HepG2 (cell line): ENCODE measurements at regions not wholly inside any gene's neighbourhood (a gene's known extent, or its start where the extent isn't known, plus 50 kb on each side); places are given as distances from the start of the nearest gene placed in this dataset.

Experiments used
- AHDC1 ChIP-seq: sonication (generic); formaldehyde crosslinking; IDR thresholded peaks from 2 replicates; pipeline ENCODE4 v1.5.1; 2020; ENCODE audit warnings: mild to moderate bottlenecking, missing genetic modification reagents, borderline replicate concordance
- ATF2 ChIP-seq: sonication (generic); formaldehyde crosslinking; IDR thresholded peaks from 2 replicates; pipeline ENCODE4 v1.4.0; 2020; ENCODE audit warnings: missing genetic modification reagents
- CREM ChIP-seq, 2 experiments: sonication (generic) in 1 of 2; formaldehyde crosslinking in 1 of 2; IDR thresholded peaks; 2 replicates each; pipeline versions ENCODE4 v1.4.0 to v1.6.1; 2016 to 2020; ENCODE audit warnings: antibody characterized with exemption in 1 of 2, mild to moderate bottlenecking in 1 of 2, missing genetic modification reagents in 1 of 2
- EP300 ChIP-seq, 3 experiments: sonication (generic) in 1 of 3; formaldehyde crosslinking in 1 of 3; IDR thresholded peaks; 2 replicates each; pipeline versions ENCODE4 v1.5.1 to v1.6.1; 2011 to 2020; ENCODE audit warnings: low read depth in 2 of 3, low read length in 2 of 3, borderline replicate concordance in 1 of 3, improper control_type of control experiment in 1 of 3, mild to moderate bottlenecking in 1 of 3, missing genetic modification reagents in 1 of 3, moderate library complexity in 1 of 3
- HDAC1 ChIP-seq: sonication (generic); formaldehyde crosslinking; IDR thresholded peaks from 2 replicates; pipeline ENCODE4 v1.5.1; 2020; ENCODE audit warnings: mild to moderate bottlenecking, missing genetic modification reagents
- MAFG ChIP-seq: sonication (generic); formaldehyde crosslinking; IDR thresholded peaks from 2 replicates; pipeline ENCODE4 v1.5.1; 2020; ENCODE audit warnings: mild to moderate bottlenecking, missing genetic modification reagents
- MED1 ChIP-seq: sonication (generic); formaldehyde crosslinking; IDR thresholded peaks from 2 replicates; pipeline ENCODE4 v1.4.0; 2020; ENCODE audit warnings: missing genetic modification reagents
- NR2F1 ChIP-seq, 2 experiments: fragments of 450-650 bp in 1 of 2; formaldehyde crosslinking in 1 of 2; IDR thresholded peaks; 2 replicates each; pipeline versions ENCODE4 v1.5.0 to v1.6.1; 2016 to 2020; ENCODE audit warnings: mild to moderate bottlenecking in 1 of 2, missing compliant biosample characterization in 1 of 2, missing genetic modification reagents in 1 of 2, moderate library complexity in 1 of 2
- NR2F2 ChIP-seq: IDR thresholded peaks from 2 replicates; pipeline ENCODE4 v1.6.1; 2012; ENCODE audit warnings: low read depth, inconsistent platforms, borderline replicate concordance
- PHF21A ChIP-seq: sonication (generic); formaldehyde crosslinking; IDR thresholded peaks from 2 replicates; pipeline ENCODE4 v1.5.0; 2020; ENCODE audit warnings: mild to moderate bottlenecking, missing genetic modification reagents
- RARA ChIP-seq: IDR thresholded peaks from 2 replicates; pipeline ENCODE4 v1.6.1; 2016; ENCODE audit warnings: missing genetic modification reagents, missing compliant biosample characterization
- SAP130 ChIP-seq: IDR thresholded peaks from 2 replicates; pipeline ENCODE4 v1.6.1; 2016; ENCODE audit warnings: low read depth
- SOX13 ChIP-seq, 3 experiments: fragments of 450-650 bp in 1 of 3; sonication (generic) in 1 of 3; formaldehyde crosslinking in 1 of 3; IDR thresholded peaks in 2 of 3; conservative IDR thresholded peaks in 1 of 3; 2 replicates each; pipeline versions ENCODE4 v1.5.0 to v1.6.1; 2016 to 2020; ENCODE audit warnings: antibody characterized with exemption in 1 of 3, mild to moderate bottlenecking in 1 of 3, missing compliant biosample characterization in 1 of 3, missing genetic modification reagents in 1 of 3, moderate library complexity in 1 of 3
- TBX3 ChIP-seq: fragments of 450-650 bp; IDR thresholded peaks from 2 replicates; pipeline ENCODE4 v1.6.1; 2017; ENCODE audit warnings: antibody characterized with exemption, mild to moderate bottlenecking, inconsistent platforms, borderline replicate concordance
- TRIM22 ChIP-seq: fragments of 450-650 bp; IDR thresholded peaks from 2 replicates; pipeline ENCODE4 v1.6.1; 2017
- ZNF121 ChIP-seq: sonication (generic); formaldehyde crosslinking; IDR thresholded peaks from 2 replicates; pipeline ENCODE4 v1.5.0; 2020; ENCODE audit warnings: mild to moderate bottlenecking, missing genetic modification reagents
- ZNF354B ChIP-seq: sonication (generic); formaldehyde crosslinking; IDR thresholded peaks from 2 replicates; pipeline ENCODE4 v1.8.0; 2022; ENCODE audit warnings: mild to moderate bottlenecking, missing genetic modification reagents
- ZNF414 ChIP-seq: sonication (generic); formaldehyde crosslinking; IDR thresholded peaks from 2 replicates; pipeline ENCODE4 v1.5.0; 2020; ENCODE audit warnings: missing genetic modification reagents

- no peak for TF ChIP-seq ZNF414 (CRISPR knock-in tag)
- peak; percentile 88; the same call in 1 of the 2 replicates for TF ChIP-seq ZNF121 (CRISPR knock-in tag)
- peak; percentile 38; the same call in 1 of the 2 replicates for TF ChIP-seq TBX3
- TF ChIP-seq NR2F1 (CRISPR knock-in tag; IDR thresholded peaks at IDR 0.05), result 0 out of 4 replicates have a peak, but pooled peaks of 1 of the 2 experiments have one; percentile 18
- TF ChIP-seq EP300 (IDR thresholded peaks at IDR 0.05; ENCODE audit: low read depth in 2 of 2, low read length in 2 of 2), result 0 out of 4 replicates have a peak, but pooled peaks of 1 of the 2 experiments have one; percentile 5
- no peak for TF ChIP-seq EP300 (CRISPR knock-in tag; IDR thresholded peaks at IDR 0.05; ENCODE audit: borderline replicate concordance)
- peak; percentile 26; the same call in 1 of the 2 replicates for TF ChIP-seq CREM (IDR thresholded peaks at IDR 0.05)
- TF ChIP-seq CREM (CRISPR knock-in tag; IDR thresholded peaks at IDR 0.05), result no peak
- TF ChIP-seq ZNF354B, result no peak
- TF ChIP-seq TRIM22, result no peak
- peak; percentile 49; the same call in 1 of the 2 replicates for TF ChIP-seq NR2F2
- TF ChIP-seq MED1, result peak; percentile 25; the same call in 1 of the 2 replicates
- TF ChIP-seq SAP130 (CRISPR knock-in tag), result peak; percentile 25; the same call in 1 of the 2 replicates
- 0 out of 2 replicates have a peak, but pooled peaks have one; percentile 22 for TF ChIP-seq HDAC1 (CRISPR knock-in tag)
- TF ChIP-seq PHF21A, result peak; percentile 41; the same call in 1 of the 2 replicates
- TF ChIP-seq SOX13 (IDR thresholded peaks at IDR 0.05), result no peak
- TF ChIP-seq SOX13 (CRISPR knock-in tag; conservative IDR thresholded peaks at IDR 0.05 in 1 of 2, IDR thresholded peaks at IDR 0.05 in 1 of 2), result peak in 1 of 2 experiments; percentile 27; a peak in 1 of 4 replicates
- peak; percentile 66 for TF ChIP-seq AHDC1 (CRISPR knock-in tag)
- no peak for TF ChIP-seq MAFG (CRISPR knock-in tag)
- TF ChIP-seq RARA (CRISPR knock-in tag), result peak; percentile 57
- TF ChIP-seq ATF2 (CRISPR knock-in tag), result peak; percentile 70; the same call in 1 of the 2 replicates
Observed at GRCh38 chr13:50629497-50629896, 214.0 kb downstream of the DLEU7 start (continued).
